Ramos (cell line): ENCODE measurements at regions not wholly inside any gene's neighbourhood (a gene's known extent, or its start where the extent isn't known, plus 50 kb on each side); places are given as distances from the start of the nearest gene placed in this dataset.

Source experiments
- in situ Hi-C: fragments of 300-500 bp; cut with MboI; formaldehyde crosslinking; loops from one replicate; pipeline ENCODE4 v1.14.3; 2022; ENCODE audit warnings: low sequenced_read_pairs; ENCODE audit not compliant: unreplicated experiment

- in situ Hi-C loops, result loop anchor here (25.0 kb wide), 1 partner anchor 810 kb away; the partner anchor contains the start of gene MAFB
Observed at GRCh38 chr20:39877788-39878187, 811.2 kb downstream of the MAFB start.

GRCh38 chr20:39876976-39877635, 811.9 kb downstream of the MAFB start:
- in situ Hi-C loops, result loop anchor here (25.0 kb wide), 1 partner anchor 810 kb away; the partner anchor contains the start of gene MAFB

GRCh38 chr20:39875492-39876110, 813.4 kb downstream of the MAFB start:
- in situ Hi-C loops, result loop anchor here (25.0 kb wide), 1 partner anchor 812 kb away; the partner anchor contains the start of gene MAFB

GRCh38 chr20:39874049-39874893, 814.8 kb downstream of the MAFB start:
- in situ Hi-C loops, result no loop called here

GRCh38 chr20:39873286-39873685, 815.8 kb downstream of the MAFB start:
- in situ Hi-C loops, result no loop called here

GRCh38 chr20:39871013-39871412, 818.0 kb downstream of the MAFB start:
- in situ Hi-C loops, result no loop called here

- in situ Hi-C loops, result no loop called here
Observed at GRCh38 chr20:39865446-39865845, 823.6 kb downstream of the MAFB start.

GRCh38 chr20:39862470-39862891, 826.6 kb downstream of the MAFB start:
- in situ Hi-C loops, result no loop called here

GRCh38 chr20:39861381-39861780, 827.7 kb downstream of the MAFB start:
- in situ Hi-C loops, result no loop called here

GRCh38 chr20:39857835-39858234, 831.2 kb downstream of the MAFB start:
- in situ Hi-C loops, result no loop called here

GRCh38 chr20:39857187-39857586, 831.8 kb downstream of the MAFB start:
- in situ Hi-C loops, result no loop called here

- in situ Hi-C loops, result no loop called here
Observed at GRCh38 chr20:39855799-39856198, 833.2 kb downstream of the MAFB start.

- in situ Hi-C loops, result no loop called here
Observed at GRCh38 chr20:39855056-39855455, 834.0 kb downstream of the MAFB start.

- in situ Hi-C loops, result no loop called here
Observed at GRCh38 chr20:39853636-39854035, 835.4 kb downstream of the MAFB start.

GRCh38 chr20:39853050-39853449, 836.0 kb downstream of the MAFB start:
- in situ Hi-C loops, result no loop called here

GRCh38 chr20:39851459-39851858, 837.6 kb downstream of the MAFB start:
- in situ Hi-C loops, result no loop called here

- in situ Hi-C loops, result no loop called here
Observed at GRCh38 chr20:39850821-39851330, 838.2 kb downstream of the MAFB start.

- in situ Hi-C loops, result no loop called here
Observed at GRCh38 chr20:39850246-39850645, 838.8 kb downstream of the MAFB start.

GRCh38 chr20:39849664-39850063, 839.4 kb downstream of the MAFB start:
- in situ Hi-C loops, result no loop called here

GRCh38 chr20:39849171-39849570, 839.9 kb downstream of the MAFB start:
- in situ Hi-C loops, result no loop called here
